Esophagus muscularis mucosa (tissue), 4 donors: ENCODE measurements at regions not wholly inside any gene's neighbourhood (a gene's known extent, or its start where the extent isn't known, plus 50 kb on each side); places are given as distances from the start of the nearest gene placed in this dataset.

Source experiments
- CTCF ChIP-seq, 3 experiments: fragments of 200-600 bp in 2 of 3; fragments of 450-650 bp in 1 of 3; sonication (generic) in 2 of 3; IDR thresholded peaks; one replicate each; pipeline ENCODE4 v1.5.1; 2017 to 2019; ENCODE audit warnings: antibody characterized with exemption in 3 of 3, mild to moderate bottlenecking in 2 of 3, moderate library complexity in 1 of 3
- EP300 ChIP-seq: sonication (generic); formaldehyde crosslinking; IDR thresholded peaks from one replicate; pipeline ENCODE4 v1.6.1; 2017; ENCODE audit warnings: antibody characterized with exemption
- POLR2A ChIP-seq: fragments of 450-650 bp; IDR thresholded peaks from one replicate; pipeline ENCODE4 v1.6.1; 2017; ENCODE audit warnings: antibody characterized with exemption, moderate library complexity, mild to moderate bottlenecking, low read depth

GRCh38 chr10:36354633-36355032 lies 712.5 kb upstream of the FZD8 start:
- TF ChIP-seq EP300 (no peak), CTCF (IDR thresholded peaks at IDR 0.05) (no peak), POLR2A (no peak)
